Spleen (tissue), 11 donors: ENCODE measurements at regions not wholly inside any gene's neighbourhood (a gene's known extent, or its start where the extent isn't known, plus 50 kb on each side); places are given as distances from the start of the nearest gene placed in this dataset.
"Not testable (repeated sequence)": the region's sequence is repeated elsewhere in the genome, so short reads cannot be mapped to it uniquely, and the experiment has no call there.

ENCODE experiments used
- DNase-seq: peaks from one replicate; pipeline ENCODE4 v3.0.0-alpha.2; 2020
- H3K27ac ChIP-seq, 8 donors: fragments of 200-600 bp; sonication (generic) in 7 of 8; 1 replicate in 4 of 8; 2 replicates in 4 of 8; pipeline versions ENCODE4 v1.5.0 to v1.8.0; 2016 to 2021; ENCODE audit warnings: inconsistent platforms in 4 of 8, mild to moderate bottlenecking in 4 of 8, moderate library complexity in 1 of 8
- H3K27me3 ChIP-seq, 7 donors: fragments of 200-600 bp; sonication (generic) in 6 of 7; replicated peaks in 1 of 7; 1 replicate in 4 of 7; 2 replicates in 3 of 7; pipeline versions ENCODE4 v1.5.0 to v1.8.0; 2016 to 2021; ENCODE audit warnings: inconsistent platforms in 3 of 7, mild to moderate bottlenecking in 1 of 7
- H3K36me3 ChIP-seq, 6 donors: fragments of 200-600 bp; sonication (generic) in 5 of 6; 1 replicate in 4 of 6; 2 replicates in 2 of 6; pipeline versions ENCODE4 v1.5.0 to v1.8.0; 2016 to 2021; ENCODE audit warnings: inconsistent platforms in 2 of 6
- H3K4me1 ChIP-seq, 6 donors: fragments of 200-600 bp; sonication (generic) in 5 of 6; 1 replicate in 3 of 6; 2 replicates in 3 of 6; pipeline versions ENCODE4 v1.5.0 to v1.8.0; 2016 to 2021; ENCODE audit warnings: inconsistent platforms in 3 of 6
- H3K4me3 ChIP-seq, 8 donors: fragments of 200-600 bp; sonication (generic) in 7 of 8; 1 replicate in 4 of 8; 2 replicates in 4 of 8; pipeline versions ENCODE4 v1.5.0 to v1.8.0; 2016 to 2021; ENCODE audit warnings: inconsistent platforms in 4 of 8, mild to moderate bottlenecking in 4 of 8, moderate library complexity in 2 of 8
- H3K9me3 ChIP-seq, 8 donors: fragments of 200-600 bp; sonication (generic) in 7 of 8; 1 replicate in 4 of 8; 2 replicates in 4 of 8; pipeline versions ENCODE4 v1.5.0 to v1.8.0; 2016 to 2021; ENCODE audit warnings: inconsistent platforms in 4 of 8
- POLR2A ChIP-seq, 3 donors: fragments of 450-650 bp; IDR thresholded peaks; one replicate each; pipeline ENCODE4 v1.5.1; 2017; ENCODE audit warnings: antibody characterized with exemption in 3 of 3, mild to moderate bottlenecking in 1 of 3
- POLR2AphosphoS5 ChIP-seq, 3 donors: sonication (generic); formaldehyde crosslinking; IDR thresholded peaks; one replicate each; pipeline ENCODE4 v1.5.1; 2017; ENCODE audit warnings: antibody characterized with exemption in 3 of 3
- WGBS, 5 donors: extraction: QIAGEN DNeasy Blood & Tissue Kit in 3 of 5; methylation state at CpG; one replicate each; pipeline versions ENCODE4 v1.1.5 to v1.1.7; 2013 to 2018; 5-methylcytosine and 5-hydroxymethylcytosine counted together
- intact Hi-C: fragments of 100-400 bp; cut with DNase I; formaldehyde crosslinking; loops from one replicate; pipeline ENCODE4 v1.15.0; 2023; ENCODE audit warnings: low total_unique reads
- TF ChIP-seq, protein P1 (sequence below), 11 experiments: fragments of 200-600 bp in 7 of 11; fragments of 450-650 bp in 4 of 11; sonication (generic) in 4 of 11; IDR thresholded peaks in 8 of 11; conservative IDR thresholded peaks in 3 of 11; 1 replicate in 7 of 11; 2 replicates in 4 of 11; pipeline versions ENCODE4 v1.4.0 to v1.8.0; 2016 to 2021; ENCODE audit warnings: antibody characterized with exemption in 11 of 11, inconsistent platforms in 4 of 11, mild to moderate bottlenecking in 1 of 11
- donor health status: healthy with polysubstance abuse.
- donor health status: DM: no; HTN: no; CAD: no; lungs with moderate emphysema.
- donor health status: DM: no; HTN: no; CAD: no.
- donor health status: Bipolar disorder and iron deficiency.
- donor health status: healthy.
- donor health status: DM: no; HTN: no; CAD: no.
- donor health status: DM: yes; HTN: yes; CAD: no.

DNA sequence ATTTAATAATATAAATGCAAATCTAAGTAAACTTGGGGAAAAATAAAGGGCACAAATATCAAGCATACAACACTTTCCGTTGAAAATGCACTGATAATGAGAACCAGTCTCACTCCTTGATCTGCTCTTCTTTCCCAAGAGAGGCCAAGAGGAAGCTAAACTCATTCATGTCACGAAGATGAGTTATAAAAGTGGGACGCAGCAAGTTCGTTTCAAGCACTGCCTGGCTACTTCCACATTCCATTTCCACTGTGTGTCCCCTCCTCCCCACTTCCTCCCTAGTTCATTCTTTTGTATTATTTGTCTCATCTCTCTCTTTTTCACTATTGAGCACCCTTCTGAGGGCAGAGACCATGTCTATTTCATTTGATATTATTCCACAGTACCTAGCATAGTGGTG is 158.1 kb downstream of the SLC24A2 start:
- DNase-seq, result no peak
- TF ChIP-seq, protein P1, sequence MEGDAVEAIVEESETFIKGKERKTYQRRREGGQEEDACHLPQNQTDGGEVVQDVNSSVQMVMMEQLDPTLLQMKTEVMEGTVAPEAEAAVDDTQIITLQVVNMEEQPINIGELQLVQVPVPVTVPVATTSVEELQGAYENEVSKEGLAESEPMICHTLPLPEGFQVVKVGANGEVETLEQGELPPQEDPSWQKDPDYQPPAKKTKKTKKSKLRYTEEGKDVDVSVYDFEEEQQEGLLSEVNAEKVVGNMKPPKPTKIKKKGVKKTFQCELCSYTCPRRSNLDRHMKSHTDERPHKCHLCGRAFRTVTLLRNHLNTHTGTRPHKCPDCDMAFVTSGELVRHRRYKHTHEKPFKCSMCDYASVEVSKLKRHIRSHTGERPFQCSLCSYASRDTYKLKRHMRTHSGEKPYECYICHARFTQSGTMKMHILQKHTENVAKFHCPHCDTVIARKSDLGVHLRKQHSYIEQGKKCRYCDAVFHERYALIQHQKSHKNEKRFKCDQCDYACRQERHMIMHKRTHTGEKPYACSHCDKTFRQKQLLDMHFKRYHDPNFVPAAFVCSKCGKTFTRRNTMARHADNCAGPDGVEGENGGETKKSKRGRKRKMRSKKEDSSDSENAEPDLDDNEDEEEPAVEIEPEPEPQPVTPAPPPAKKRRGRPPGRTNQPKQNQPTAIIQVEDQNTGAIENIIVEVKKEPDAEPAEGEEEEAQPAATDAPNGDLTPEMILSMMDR (IDR thresholded peaks at IDR 0.05 in 8 of 11, conservative IDR thresholded peaks at IDR 0.05 in 3 of 11), result no peak
- no peak for TF ChIP-seq POLR2A (IDR thresholded peaks at IDR 0.05)
- H3K9me3 ChIP-seq, result no peaks in the 10 kb centered on the region
- H3K27ac ChIP-seq, result no peak overlapping the region
- intact Hi-C loops, result no loop called here
- no peaks in the 10 kb centered on the region for H3K36me3 ChIP-seq
- 20 to 26% (median 22%) methylated on average over 4 of the region's 4 CpGs for WGBS, 5 donors
- no peaks in the 10 kb centered on the region for H3K27me3 ChIP-seq
- no peak overlapping the region for H3K4me3 ChIP-seq
- no peaks in the 10 kb centered on the region for H3K4me1 ChIP-seq

- TF ChIP-seq, protein P1 (IDR thresholded peaks at IDR 0.05 in 8 of 11, conservative IDR thresholded peaks at IDR 0.05 in 3 of 11), result no peak
- TF ChIP-seq POLR2A (IDR thresholded peaks at IDR 0.05) (no peak), POLR2AphosphoS5 (IDR thresholded peaks at IDR 0.05) (no peak)
- no peak for DNase-seq
- no peak overlapping the region for H3K4me3 ChIP-seq
- H3K27me3 ChIP-seq, result no peaks in the 10 kb centered on the region
- no peaks in the 10 kb centered on the region for H3K36me3 ChIP-seq
- no peaks in the 10 kb centered on the region for H3K4me1 ChIP-seq
- H3K27ac ChIP-seq, result no peak overlapping the region
- intact Hi-C loops, result no loop called here
- no peaks in the 10 kb centered on the region for H3K9me3 ChIP-seq
- WGBS, 5 donors, result 31 to 49% (median 40%) methylated on average over 3 of the region's 3 CpGs
Observed at GRCh38 chr9:19629488-19629887, 159.3 kb downstream of the SLC24A2 start.

DNA sequence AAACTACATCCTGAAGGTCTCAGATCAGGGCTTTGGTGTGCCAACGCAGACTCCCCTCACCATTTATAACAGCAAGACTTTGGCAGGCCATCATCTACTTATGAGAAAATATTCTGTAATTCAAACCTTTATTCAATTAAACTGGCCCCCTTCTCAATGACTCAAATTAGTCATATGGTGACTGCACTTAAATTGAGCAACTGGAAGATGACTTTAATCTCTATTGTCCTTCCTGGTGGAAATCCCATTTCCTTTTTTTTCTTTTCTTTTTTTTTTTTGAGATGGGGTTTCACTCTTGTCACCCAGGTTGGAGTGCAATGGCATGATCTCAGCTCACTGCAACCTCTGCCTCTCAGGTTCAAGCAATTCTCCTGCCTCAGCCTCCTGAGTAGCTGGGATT is 163.4 kb downstream of the SLC24A2 start:
- DNase-seq, intact Hi-C loops, H3K4me3 ChIP-seq, H3K36me3 ChIP-seq, H3K4me1 ChIP-seq, H3K9me3 ChIP-seq, H3K27ac ChIP-seq, H3K27me3 ChIP-seq: not testable (repeated sequence)
- WGBS, 5 donors, result 89 to 98% (median 94%) methylated on average over 1 of the region's 1 CpG

GRCh38 chr9:19624519-19624918 is 164.3 kb downstream of the SLC24A2 start:
- WGBS, 5 donors, result 28 to 61% (median 45%) methylated on average over 3 of the region's 3 CpGs
- Histone ChIP-seq H3K4me3 (no peak overlapping the region), H3K4me1 (no peaks in the 10 kb centered on the region), H3K27ac (no peak overlapping the region), H3K27me3 (peaks cover 0 to 3% (median 0%) of the 10 kb centered on the region in 7 donors), H3K36me3 (no peaks in the 10 kb centered on the region), H3K9me3 (no peaks in the 10 kb centered on the region)
- TF ChIP-seq, protein P1 (IDR thresholded peaks at IDR 0.05 in 8 of 11, conservative IDR thresholded peaks at IDR 0.05 in 3 of 11), result no peak
- no peak for TF ChIP-seq POLR2AphosphoS5 (IDR thresholded peaks at IDR 0.05)
- no peak for TF ChIP-seq POLR2A (IDR thresholded peaks at IDR 0.05)
- intact Hi-C loops, result no loop called here
- DNase-seq, result no peak

DNA sequence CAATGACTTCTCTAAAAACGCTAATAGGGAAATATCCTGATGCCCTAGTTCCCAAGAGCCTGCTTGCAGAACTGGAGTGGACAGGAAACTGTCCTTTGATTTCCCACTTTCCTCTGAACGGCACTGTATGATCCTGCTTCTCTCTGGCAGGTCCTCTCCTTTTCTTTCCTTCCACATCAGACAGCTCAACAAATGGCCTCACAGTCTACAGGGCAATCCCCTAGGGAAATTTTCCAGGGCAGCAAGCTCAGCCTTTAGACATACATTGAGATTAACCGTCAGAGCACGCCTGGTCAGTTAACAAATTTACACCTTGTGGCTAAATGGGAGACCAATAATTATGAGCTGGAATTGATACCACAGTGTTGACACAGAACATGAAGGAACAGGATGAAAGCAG is 164.9 kb downstream of the SLC24A2 start:
- 41 to 65% (median 49%) methylated on average over 4 of the region's 4 CpGs for WGBS, 5 donors
- TF ChIP-seq POLR2A (IDR thresholded peaks at IDR 0.05) (no peak), POLR2AphosphoS5 (IDR thresholded peaks at IDR 0.05) (no peak)
- TF ChIP-seq, protein P1 (IDR thresholded peaks at IDR 0.05 in 8 of 11, conservative IDR thresholded peaks at IDR 0.05 in 3 of 11), result no peak
- intact Hi-C loops, result no loop called here
- no peak for DNase-seq
- peaks cover 0 to 3% (median 0%) of the 10 kb centered on the region in 7 donors for H3K27me3 ChIP-seq
- no peaks in the 10 kb centered on the region for H3K9me3 ChIP-seq
- H3K36me3 ChIP-seq, result no peaks in the 10 kb centered on the region
- no peaks in the 10 kb centered on the region for H3K4me1 ChIP-seq
- H3K27ac ChIP-seq, result no peak overlapping the region
- H3K4me3 ChIP-seq, result no peak overlapping the region
